Upper lobe of left lung (tissue), 4 donors: ENCODE measurements at regions not wholly inside any gene's neighbourhood (a gene's known extent, or its start where the extent isn't known, plus 50 kb on each side); places are given as distances from the start of the nearest gene placed in this dataset.

ENCODE experiments used
- POLR2AphosphoS5 ChIP-seq, 2 donors: sonication (generic); formaldehyde crosslinking; IDR thresholded peaks; one replicate each; pipeline ENCODE4 v1.5.1; 2017; ENCODE audit warnings: antibody characterized with exemption in 2 of 2
- TF ChIP-seq, protein P1 (sequence below), 6 experiments: fragments of 450-650 bp in 4 of 6; fragments of 200-600 bp in 2 of 6; sonication (generic) in 2 of 6; IDR thresholded peaks; one replicate each; pipeline ENCODE4 v1.5.1; 2016 to 2019; ENCODE audit warnings: antibody characterized with exemption in 6 of 6

DNA sequence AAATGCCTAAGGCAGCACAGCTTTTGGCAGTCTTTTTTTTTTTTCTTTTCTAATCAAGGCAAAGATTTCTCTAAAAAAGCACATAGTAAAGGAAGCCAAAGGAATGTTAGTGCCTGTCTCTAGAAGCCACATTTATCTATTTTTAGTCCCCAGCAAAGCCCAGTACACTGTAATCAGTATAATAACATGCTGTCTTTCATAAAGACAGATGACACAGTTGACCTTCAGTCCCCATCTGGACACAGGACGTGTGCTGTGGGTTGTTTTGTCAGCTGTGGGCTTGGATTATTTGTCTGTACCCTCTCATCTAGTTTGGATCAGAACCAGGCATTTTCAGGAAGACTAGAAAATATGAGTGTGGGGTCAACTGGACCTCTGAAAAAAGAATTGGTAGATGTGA lies 110.4 kb upstream of the CTNNB1 start:
- TF ChIP-seq, protein P1, sequence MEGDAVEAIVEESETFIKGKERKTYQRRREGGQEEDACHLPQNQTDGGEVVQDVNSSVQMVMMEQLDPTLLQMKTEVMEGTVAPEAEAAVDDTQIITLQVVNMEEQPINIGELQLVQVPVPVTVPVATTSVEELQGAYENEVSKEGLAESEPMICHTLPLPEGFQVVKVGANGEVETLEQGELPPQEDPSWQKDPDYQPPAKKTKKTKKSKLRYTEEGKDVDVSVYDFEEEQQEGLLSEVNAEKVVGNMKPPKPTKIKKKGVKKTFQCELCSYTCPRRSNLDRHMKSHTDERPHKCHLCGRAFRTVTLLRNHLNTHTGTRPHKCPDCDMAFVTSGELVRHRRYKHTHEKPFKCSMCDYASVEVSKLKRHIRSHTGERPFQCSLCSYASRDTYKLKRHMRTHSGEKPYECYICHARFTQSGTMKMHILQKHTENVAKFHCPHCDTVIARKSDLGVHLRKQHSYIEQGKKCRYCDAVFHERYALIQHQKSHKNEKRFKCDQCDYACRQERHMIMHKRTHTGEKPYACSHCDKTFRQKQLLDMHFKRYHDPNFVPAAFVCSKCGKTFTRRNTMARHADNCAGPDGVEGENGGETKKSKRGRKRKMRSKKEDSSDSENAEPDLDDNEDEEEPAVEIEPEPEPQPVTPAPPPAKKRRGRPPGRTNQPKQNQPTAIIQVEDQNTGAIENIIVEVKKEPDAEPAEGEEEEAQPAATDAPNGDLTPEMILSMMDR (IDR thresholded peaks at IDR 0.05), result no peak
- TF ChIP-seq POLR2AphosphoS5 (IDR thresholded peaks at IDR 0.05), result no peak
